ENCODE measurements at regions not wholly inside any gene's neighbourhood (a gene's known extent, or its start where the extent isn't known, plus 50 kb on each side); places are given as distances from the start of the nearest gene placed in this dataset.

GRCh38 chr14:48792376-48793024, 793.7 kb downstream of the RPS29 start:
- no peak for TF ChIP-seq CTCF (IDR thresholded peaks at IDR 0.05)
- no peak for TF ChIP-seq POLR2A (IDR thresholded peaks at IDR 0.05)
